Bone marrow (tissue), 2 donors: ENCODE measurements at regions not wholly inside any gene's neighbourhood (a gene's known extent, or its start where the extent isn't known, plus 50 kb on each side); places are given as distances from the start of the nearest gene placed in this dataset.
"Not testable (repeated sequence)": the region's sequence is repeated elsewhere in the genome, so short reads cannot be mapped to it uniquely, and the experiment has no call there.

ENCODE experiments used
- DNase-seq, 2 donors: peaks; one replicate each; lab custom pipeline; 2025; lab: John Stamatoyannopoulos, UW

GRCh38 chr5:18457255-18457654 lies 823.0 kb downstream of the TAF11L14 start:
- DNase-seq, result no peak

- no peak for DNase-seq
Observed at GRCh38 chr5:18461766-18462165, 827.5 kb downstream of the TAF11L14 start.

- no peak for DNase-seq
Observed at GRCh38 chr5:18465833-18466681, 831.8 kb downstream of the TAF11L14 start.

GRCh38 chr5:18466731-18467130 lies 832.5 kb downstream of the TAF11L14 start:
- no peak for DNase-seq

GRCh38 chr5:18471791-18472190 lies 837.5 kb downstream of the TAF11L14 start:
- not testable (repeated sequence) for DNase-seq

- DNase-seq, result no peak
Observed at GRCh38 chr5:18483451-18483850, 849.2 kb downstream of the TAF11L14 start.

GRCh38 chr5:18487928-18488480 lies 853.7 kb downstream of the TAF11L14 start:
- DNase-seq, result no peak

GRCh38 chr5:18489703-18490102 lies 855.4 kb downstream of the TAF11L14 start:
- no peak for DNase-seq

- DNase-seq, result no peak
Observed at GRCh38 chr5:18491349-18491748, 857.1 kb downstream of the TAF11L14 start.

- no peak for DNase-seq
Observed at GRCh38 chr5:18495157-18495556, 860.9 kb downstream of the TAF11L14 start.

GRCh38 chr5:18496041-18496440 lies 861.8 kb downstream of the TAF11L14 start:
- DNase-seq, result no peak

- no peak for DNase-seq
Observed at GRCh38 chr5:18497089-18497488, 862.8 kb downstream of the TAF11L14 start.

- no peak for DNase-seq
Observed at GRCh38 chr5:18503797-18504328, 869.6 kb downstream of the TAF11L14 start.

- no peak for DNase-seq
Observed at GRCh38 chr5:18507114-18507513, 872.9 kb downstream of the TAF11L14 start.

- no peak for DNase-seq
Observed at GRCh38 chr5:18517641-18518380, 883.6 kb downstream of the TAF11L14 start.

- DNase-seq, result no peak
Observed at GRCh38 chr5:18523380-18523779, 889.1 kb downstream of the TAF11L14 start.

- DNase-seq, result no peak
Observed at GRCh38 chr5:18526792-18527405, 892.6 kb downstream of the TAF11L14 start.

GRCh38 chr5:18533137-18533536 lies 898.9 kb downstream of the TAF11L14 start:
- DNase-seq, result no peak

GRCh38 chr5:18534119-18534518 lies 899.9 kb downstream of the TAF11L14 start:
- no peak for DNase-seq

GRCh38 chr5:18535753-18536152 lies 901.5 kb downstream of the TAF11L14 start:
- not testable (repeated sequence) for DNase-seq

GRCh38 chr5:18544421-18544820 lies 910.2 kb downstream of the TAF11L14 start:
- DNase-seq, result no peak

GRCh38 chr5:18546591-18546990 lies 912.3 kb downstream of the TAF11L14 start:
- DNase-seq, result no peak
